Sigmoid colon (tissue), 6 donors: ENCODE measurements at regions not wholly inside any gene's neighbourhood (a gene's known extent, or its start where the extent isn't known, plus 50 kb on each side); places are given as distances from the start of the nearest gene placed in this dataset.

Experiments
- DNase-seq: peaks from one replicate; pipeline ENCODE4 v3.0.0-alpha.2; 2019
- H3K27ac ChIP-seq, 4 donors: fragments of 200-600 bp; sonication (generic); one replicate each; pipeline ENCODE4 v1.5.1; 2016 to 2019; ENCODE audit warnings: mild to moderate bottlenecking in 1 of 4
- H3K27me3 ChIP-seq, 3 donors: fragments of 200-600 bp; sonication (generic); one replicate each; pipeline ENCODE4 v1.5.1; 2019; ENCODE audit warnings: mild to moderate bottlenecking in 1 of 3
- H3K36me3 ChIP-seq, 4 donors: fragments of 200-600 bp; sonication (generic); one replicate each; pipeline ENCODE4 v1.5.1; 2016 to 2019
- H3K4me1 ChIP-seq, 4 donors: fragments of 200-600 bp; sonication (generic); one replicate each; pipeline ENCODE4 v1.5.1; 2017 to 2019
- H3K4me3 ChIP-seq, 4 donors: fragments of 200-600 bp; sonication (generic); one replicate each; pipeline ENCODE4 v1.5.1; 2017 to 2019; ENCODE audit warnings: mild to moderate bottlenecking in 2 of 4, moderate library complexity in 1 of 4
- H3K9me3 ChIP-seq, 4 donors: fragments of 200-600 bp in 3 of 4; sonication (generic) in 3 of 4; one replicate each; pipeline versions ENCODE4 v1.5.1 to v1.6.1; 2013 to 2019
- CTCF ChIP-seq, 4 experiments: fragments of 450-650 bp in 3 of 4; fragments of 200-600 bp in 1 of 4; IDR thresholded peaks; one replicate each; pipeline ENCODE4 v1.5.1; 2016 to 2019; ENCODE audit warnings: antibody characterized with exemption in 4 of 4, mild to moderate bottlenecking in 3 of 4, moderate library complexity in 2 of 4
- EP300 ChIP-seq, 4 donors: sonication (generic); formaldehyde crosslinking; IDR thresholded peaks; one replicate each; pipeline ENCODE4 v1.6.1; 2017; ENCODE audit warnings: antibody characterized with exemption in 4 of 4
- POLR2A ChIP-seq, 2 donors: fragments of 450-650 bp; IDR thresholded peaks; one replicate each; pipeline ENCODE4 v1.6.1; 2016; ENCODE audit warnings: antibody characterized with exemption in 2 of 2, mild to moderate bottlenecking in 2 of 2, moderate library complexity in 2 of 2
- POLR2AphosphoS5 ChIP-seq, 4 donors: sonication (generic); formaldehyde crosslinking; IDR thresholded peaks; one replicate each; pipeline ENCODE4 v1.6.1; 2017; ENCODE audit warnings: antibody characterized with exemption in 4 of 4
- WGBS, 2 donors: extraction: QIAGEN DNeasy Blood & Tissue Kit; methylation state at CpG; one replicate each; pipeline ENCODE4 v1.1.7; 2013; 5-methylcytosine and 5-hydroxymethylcytosine counted together
- intact Hi-C: fragments of 100-400 bp; cut with DNase I; formaldehyde crosslinking; loops from one replicate; pipeline ENCODE4 v1.15.1; 2023
- donor health status: healthy with polysubstance abuse.
- donor health status: healthy.

- Histone ChIP-seq H3K27me3 (no peaks in the 10 kb centered on the region), H3K4me3 (no peak overlapping the region), H3K36me3 (no peaks in the 10 kb centered on the region), H3K27ac (no peak overlapping the region), H3K4me1 (no peaks in the 10 kb centered on the region), H3K9me3 (no peaks in the 10 kb centered on the region)
- DNase-seq, result no peak
- intact Hi-C loops, result no loop called here
- no peak for TF ChIP-seq EP300 (IDR thresholded peaks at IDR 0.05)
- no peak for TF ChIP-seq POLR2A (IDR thresholded peaks at IDR 0.05)
- TF ChIP-seq CTCF (IDR thresholded peaks at IDR 0.05), result no peak
- TF ChIP-seq POLR2AphosphoS5 (IDR thresholded peaks at IDR 0.05), result no peak
Observed at GRCh38 chrY:19122450-19122849, 348.9 kb upstream of the HSFY2 start.

GRCh38 chrY:19098349-19098748 is 324.8 kb upstream of the HSFY2 start:
- TF ChIP-seq CTCF (IDR thresholded peaks at IDR 0.05) (no peak), POLR2AphosphoS5 (IDR thresholded peaks at IDR 0.05) (no peak), POLR2A (IDR thresholded peaks at IDR 0.05) (no peak), EP300 (IDR thresholded peaks at IDR 0.05) (no peak)
- Histone ChIP-seq H3K9me3 (no peaks in the 10 kb centered on the region), H3K27me3 (no peaks in the 10 kb centered on the region), H3K36me3 (no peaks in the 10 kb centered on the region), H3K4me3 (no peak overlapping the region), H3K27ac (no peak overlapping the region), H3K4me1 (no peaks in the 10 kb centered on the region)
- WGBS, 2 donors, result 65 to 87% methylated on average over 3 of the region's 3 CpGs
- DNase-seq, result no peak
- intact Hi-C loops, result no loop called here

GRCh38 chrY:19095460-19095859 is 321.9 kb upstream of the HSFY2 start:
- no peak for TF ChIP-seq CTCF (IDR thresholded peaks at IDR 0.05)
- TF ChIP-seq POLR2AphosphoS5 (IDR thresholded peaks at IDR 0.05), result no peak
- no peak for TF ChIP-seq POLR2A (IDR thresholded peaks at IDR 0.05)
- TF ChIP-seq EP300 (IDR thresholded peaks at IDR 0.05), result no peak
- Histone ChIP-seq H3K27me3 (no peaks in the 10 kb centered on the region), H3K36me3 (no peaks in the 10 kb centered on the region), H3K27ac (no peak overlapping the region), H3K9me3 (no peaks in the 10 kb centered on the region), H3K4me1 (no peaks in the 10 kb centered on the region), H3K4me3 (no peak overlapping the region)
- intact Hi-C loops, result no loop called here
- DNase-seq, result no peak

- Histone ChIP-seq H3K9me3 (no peaks in the 10 kb centered on the region), H3K36me3 (no peaks in the 10 kb centered on the region), H3K4me1 (no peaks in the 10 kb centered on the region), H3K4me3 (no peak overlapping the region), H3K27ac (no peak overlapping the region), H3K27me3 (no peaks in the 10 kb centered on the region)
- no peak for DNase-seq
- 94 to 95% methylated on average over 2 of the region's 2 CpGs for WGBS, 2 donors
- intact Hi-C loops, result no loop called here
- TF ChIP-seq CTCF (IDR thresholded peaks at IDR 0.05), result no peak
- no peak for TF ChIP-seq EP300 (IDR thresholded peaks at IDR 0.05)
- no peak for TF ChIP-seq POLR2AphosphoS5 (IDR thresholded peaks at IDR 0.05)
- TF ChIP-seq POLR2A (IDR thresholded peaks at IDR 0.05), result no peak
Observed at GRCh38 chrY:19083006-19083405, 309.5 kb upstream of the HSFY2 start.

GRCh38 chrY:19077698-19078113 is 304.2 kb upstream of the HSFY2 start:
- no peak for TF ChIP-seq EP300 (IDR thresholded peaks at IDR 0.05)
- TF ChIP-seq POLR2A (IDR thresholded peaks at IDR 0.05), result no peak
- no peak for TF ChIP-seq CTCF (IDR thresholded peaks at IDR 0.05)
- no peak for TF ChIP-seq POLR2AphosphoS5 (IDR thresholded peaks at IDR 0.05)
- intact Hi-C loops, result no loop called here
- Histone ChIP-seq H3K4me3 (peak overlapping the region in 2 of 4 donors; percentile 69 to 71), H3K36me3 (no peaks in the 10 kb centered on the region), H3K9me3 (no peaks in the 10 kb centered on the region), H3K27ac (peak overlapping the region in 2 of 4 donors; percentile 90 to 91), H3K27me3 (no peaks in the 10 kb centered on the region), H3K4me1 (peaks cover 0 to 6% (median 0%) of the 10 kb centered on the region in 4 donors)
- 5 to 7% methylated on average over 37 of the region's 37 CpGs for WGBS, 2 donors
- DNase-seq, result no peak
